OCI-LY1 (cell line): ENCODE measurements at regions not wholly inside any gene's neighbourhood (a gene's known extent, or its start where the extent isn't known, plus 50 kb on each side); places are given as distances from the start of the nearest gene placed in this dataset.

Source experiments
- H2AFZ ChIP-seq: fragments of 200-600 bp; sonication (generic), shearing (Covaris generic); 2 replicates; pipeline ENCODE4 v1.6.0; 2014; ENCODE audit warnings: antibody characterized with exemption, mild to moderate bottlenecking, low read length
- H3F3A ChIP-seq: fragments of 200-600 bp; sonication (generic), shearing (Covaris generic); 2 replicates; pipeline ENCODE4 v1.6.0; 2014; ENCODE audit warnings: mild to moderate bottlenecking, antibody characterized with exemption, low read length, moderate library complexity; ENCODE audit not compliant: insufficient read depth
- H3K27ac ChIP-seq: fragments of 200-600 bp; sonication (generic); 2 replicates; pipeline ENCODE4 v1.5.1; 2014; ENCODE audit warnings: low read length, mixed run types, mild to moderate bottlenecking, low read depth; ENCODE audit not compliant: poor library complexity, severe bottlenecking
- H3K27me3 ChIP-seq: fragments of 200-600 bp; sonication (generic); 2 replicates; pipeline ENCODE4 v1.6.0; 2014; ENCODE audit warnings: antibody characterized with exemption, mild to moderate bottlenecking, low read length, moderate library complexity; ENCODE audit not compliant: insufficient read depth
- H3K36me3 ChIP-seq: fragments of 200-600 bp; sonication (generic); 2 replicates; pipeline ENCODE4 v1.6.1; 2014; ENCODE audit warnings: mild to moderate bottlenecking, antibody characterized with exemption, low read length, moderate library complexity, mixed read lengths; ENCODE audit not compliant: insufficient read depth
- H3K4me1 ChIP-seq: fragments of 200-600 bp; sonication (generic); 2 replicates; pipeline ENCODE4 v1.5.1; 2014; ENCODE audit warnings: mild to moderate bottlenecking, low read length, moderate library complexity; ENCODE audit not compliant: insufficient read depth, severe bottlenecking
- H3K4me2 ChIP-seq: fragments of 200-600 bp; sonication (generic), shearing (Covaris generic); 2 replicates; pipeline ENCODE4 v1.6.1; 2014; ENCODE audit warnings: low read length
- H3K4me3 ChIP-seq: fragments of 200-600 bp; sonication (generic); 2 replicates; pipeline ENCODE4 v1.5.1; 2014; ENCODE audit warnings: low read length, low read depth, mild to moderate bottlenecking, mixed read lengths; ENCODE audit not compliant: poor library complexity, severe bottlenecking
- H3K79me2 ChIP-seq: fragments of 200-600 bp; shearing (Covaris generic); 2 replicates; pipeline ENCODE4 v1.6.1; 2016; ENCODE audit warnings: mixed run types, low read length, mixed read lengths; ENCODE audit not compliant: insufficient read depth
- H3K9ac ChIP-seq: fragments of 200-600 bp; sonication (generic), shearing (Covaris generic); 2 replicates; pipeline ENCODE4 v1.6.1; 2014; ENCODE audit warnings: mild to moderate bottlenecking, low read length, mixed read lengths
- H3K9me2 ChIP-seq: fragments of 200-600 bp; sonication (generic), shearing (Covaris generic); 2 replicates; pipeline ENCODE4 v1.6.1; 2014; ENCODE audit warnings: low read depth, mild to moderate bottlenecking, low read length, mixed read lengths
- H3K9me3 ChIP-seq: fragments of 200-600 bp; shearing (Covaris generic); 2 replicates; pipeline ENCODE4 v1.6.1; 2014; ENCODE audit warnings: low read length, mixed read lengths
- H4K20me1 ChIP-seq: fragments of 200-600 bp; sonication (generic), shearing (Covaris generic); 2 replicates; pipeline ENCODE4 v1.6.0; 2016; ENCODE audit warnings: mild to moderate bottlenecking, low read length; ENCODE audit not compliant: insufficient read depth
- CTCF ChIP-seq: fragments of 200-600 bp; sonication (generic), shearing (Covaris generic); IDR thresholded peaks from 2 replicates; pipeline ENCODE4 v1.5.1; 2017; ENCODE audit warnings: mild to moderate bottlenecking, antibody characterized with exemption, low read length, moderate library complexity, mixed read lengths
- EZH2 ChIP-seq: fragments of 200-600 bp; sonication (generic), shearing (Covaris generic); IDR thresholded peaks from 2 replicates; pipeline ENCODE4 v1.8.0; 2017; ENCODE audit warnings: borderline replicate concordance, mixed run types, mild to moderate bottlenecking, antibody characterized with exemption, low read length, moderate library complexity, mixed read lengths

- H3K27ac ChIP-seq, result no peak overlapping the region
- H3K36me3 ChIP-seq, result no peaks in the 10 kb centered on the region
- H3K9me3 ChIP-seq, result no peaks in the 10 kb centered on the region
- no peaks in the 10 kb centered on the region for H3K4me1 ChIP-seq
- H3K9ac ChIP-seq, result no peak overlapping the region
- TF ChIP-seq CTCF, result no peak
- TF ChIP-seq EZH2, result no peak
- no peaks in the 10 kb centered on the region for H3K79me2 ChIP-seq
- H4K20me1 ChIP-seq, result no peaks in the 10 kb centered on the region
- H3K4me3 ChIP-seq, result no peak overlapping the region
- no peaks in the 10 kb centered on the region; the same call in 1 of the 2 replicates for H3K27me3 ChIP-seq
- no peaks in the 10 kb centered on the region for H3F3A ChIP-seq
- H3K9me2 ChIP-seq, result no peaks in the 10 kb centered on the region
- H3K4me2 ChIP-seq, result no peak overlapping the region
- H2AFZ ChIP-seq, result no peak overlapping the region
Measured at GRCh38 chr1:30061292-30062220, 661.8 kb downstream of the MATN1 start.

- no peaks in the 10 kb centered on the region for H3K79me2 ChIP-seq
- H3K4me2 ChIP-seq, result no peak overlapping the region
- no peak for TF ChIP-seq CTCF
- no peak for TF ChIP-seq EZH2
- no peak overlapping the region for H3K27ac ChIP-seq
- H3K9me3 ChIP-seq, result no peaks in the 10 kb centered on the region
- no peaks in the 10 kb centered on the region for H4K20me1 ChIP-seq
- H3K27me3 ChIP-seq, result no peaks in the 10 kb centered on the region; the same call in 1 of the 2 replicates
- no peak overlapping the region for H3K4me3 ChIP-seq
- H2AFZ ChIP-seq, result no peak overlapping the region
- H3K9ac ChIP-seq, result no peak overlapping the region
- H3F3A ChIP-seq, result no peaks in the 10 kb centered on the region
- H3K4me1 ChIP-seq, result no peaks in the 10 kb centered on the region
- no peaks in the 10 kb centered on the region for H3K36me3 ChIP-seq
- no peaks in the 10 kb centered on the region for H3K9me2 ChIP-seq
Measured at GRCh38 chr1:30060738-30061137, 662.6 kb downstream of the MATN1 start.

- Histone ChIP-seq H3K9me3 (no peaks in the 10 kb centered on the region), H3K4me2 (no peak overlapping the region), H3K9ac (no peak overlapping the region), H3K79me2 (no peaks in the 10 kb centered on the region), H3K4me1 (no peaks in the 10 kb centered on the region), H3K4me3 (no peak overlapping the region), H3K36me3 (no peaks in the 10 kb centered on the region), H3F3A (no peaks in the 10 kb centered on the region), H2AFZ (no peak overlapping the region), H3K27ac (no peak overlapping the region), H3K27me3 (no peaks in the 10 kb centered on the region; the same call in 1 of the 2 replicates), H4K20me1 (no peaks in the 10 kb centered on the region), H3K9me2 (no peaks in the 10 kb centered on the region)
- no peak for TF ChIP-seq EZH2
- TF ChIP-seq CTCF, result no peak
Measured at GRCh38 chr1:30058970-30059369, 664.4 kb downstream of the MATN1 start.
